Adrenal gland (tissue), 9 donors: ENCODE measurements at regions not wholly inside any gene's neighbourhood (a gene's known extent, or its start where the extent isn't known, plus 50 kb on each side); places are given as distances from the start of the nearest gene placed in this dataset.
"Not testable (repeated sequence)": the region's sequence is repeated elsewhere in the genome, so short reads cannot be mapped to it uniquely, and the experiment has no call there.

ENCODE experiments used
- DNase-seq, 7 donors: peaks; one replicate each; pipeline ENCODE4 v3.0.0-alpha.2; 2019 to 2020
- H3K27ac ChIP-seq, 5 donors: fragments of 200-600 bp; sonication (generic) in 4 of 5; 1 replicate in 3 of 5; 2 replicates in 2 of 5; pipeline versions ENCODE4 v1.5.1 to v1.8.0; 2016 to 2020; ENCODE audit warnings: mild to moderate bottlenecking in 1 of 5
- H3K27me3 ChIP-seq: fragments of 200-600 bp; 2 replicates; pipeline ENCODE4 v1.8.0; 2021
- H3K36me3 ChIP-seq, 2 donors: fragments of 200-600 bp; replicated peaks in 1 of 2; 1 replicate in 1 of 2; 2 replicates in 1 of 2; pipeline versions ENCODE4 v1.5.1 to v1.8.0; 2018 to 2022
- H3K4me1 ChIP-seq, 2 donors: fragments of 200-600 bp; replicated peaks in 1 of 2; 1 replicate in 1 of 2; 2 replicates in 1 of 2; pipeline versions ENCODE4 v1.5.1 to v1.8.0; 2018 to 2021
- H3K4me3 ChIP-seq, 4 donors: fragments of 200-600 bp; sonication (generic) in 3 of 4; one replicate each; pipeline ENCODE4 v1.5.1; 2016 to 2018
- H3K9me3 ChIP-seq, 3 donors: fragments of 200-600 bp; sonication (generic) in 1 of 3; replicated peaks in 1 of 3; 1 replicate in 2 of 3; 2 replicates in 1 of 3; pipeline versions ENCODE4 v1.5.1 to v1.8.0; 2016 to 2021
- POLR2A ChIP-seq, 2 donors: fragments of 450-650 bp; IDR thresholded peaks; one replicate each; pipeline ENCODE4 v1.6.1; 2017; ENCODE audit warnings: antibody characterized with exemption in 2 of 2, mild to moderate bottlenecking in 2 of 2, moderate library complexity in 1 of 2
- WGBS, 4 donors: extraction: QIAGEN DNeasy Blood & Tissue Kit in 2 of 4; methylation state at CpG; one replicate each; pipeline versions ENCODE4 v1.1.5 to v1.1.7; 2013 to 2017; 5-methylcytosine and 5-hydroxymethylcytosine counted together
- intact Hi-C, 2 donors: fragments of 100-400 bp; cut with DNase I; formaldehyde crosslinking; loops; one replicate each; pipeline versions ENCODE4 v1.14.1 to v1.15.0; 2022 to 2023
- TF ChIP-seq, protein P1 (sequence below), 6 experiments: fragments of 450-650 bp in 4 of 6; fragments of 200-600 bp in 2 of 6; sonication (generic) in 1 of 6; IDR thresholded peaks; 1 replicate in 5 of 6; 2 replicates in 1 of 6; pipeline versions ENCODE4 v1.5.1 to v1.8.0; 2016 to 2021; ENCODE audit warnings: antibody characterized with exemption in 6 of 6, mild to moderate bottlenecking in 2 of 6, moderate library complexity in 1 of 6
- donor health status: healthy with polysubstance abuse.
- donor health status: Bipolar disorder and iron deficiency.
- donor health status: DM: yes; HTN: yes; CAD: no.
- donor health status: DM: no; HTN: no; CAD: no.
- donor health status: DM: no; HTN: no; CAD: no.

DNA sequence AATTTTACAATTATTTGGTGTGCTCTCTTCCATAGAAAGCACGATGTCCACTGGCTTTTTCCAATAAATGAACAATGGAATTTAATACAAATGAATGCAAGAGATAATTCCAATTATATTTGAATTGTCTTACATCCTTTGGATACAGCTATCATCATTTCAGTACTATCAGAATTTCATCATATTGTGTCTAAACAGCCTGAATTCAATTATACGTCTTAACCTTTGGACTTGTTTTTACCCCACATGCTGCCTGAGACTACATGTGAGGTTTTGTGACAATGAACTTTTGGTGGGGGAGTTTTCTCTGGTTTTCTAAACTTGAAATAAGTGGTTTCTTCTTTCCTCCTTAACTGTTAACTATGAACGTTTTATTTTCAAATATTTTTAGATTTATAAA, 1176.0 kb downstream of the EPHA7 start:
- TF ChIP-seq POLR2A (IDR thresholded peaks at IDR 0.05) = no peak
- TF ChIP-seq, protein P1, sequence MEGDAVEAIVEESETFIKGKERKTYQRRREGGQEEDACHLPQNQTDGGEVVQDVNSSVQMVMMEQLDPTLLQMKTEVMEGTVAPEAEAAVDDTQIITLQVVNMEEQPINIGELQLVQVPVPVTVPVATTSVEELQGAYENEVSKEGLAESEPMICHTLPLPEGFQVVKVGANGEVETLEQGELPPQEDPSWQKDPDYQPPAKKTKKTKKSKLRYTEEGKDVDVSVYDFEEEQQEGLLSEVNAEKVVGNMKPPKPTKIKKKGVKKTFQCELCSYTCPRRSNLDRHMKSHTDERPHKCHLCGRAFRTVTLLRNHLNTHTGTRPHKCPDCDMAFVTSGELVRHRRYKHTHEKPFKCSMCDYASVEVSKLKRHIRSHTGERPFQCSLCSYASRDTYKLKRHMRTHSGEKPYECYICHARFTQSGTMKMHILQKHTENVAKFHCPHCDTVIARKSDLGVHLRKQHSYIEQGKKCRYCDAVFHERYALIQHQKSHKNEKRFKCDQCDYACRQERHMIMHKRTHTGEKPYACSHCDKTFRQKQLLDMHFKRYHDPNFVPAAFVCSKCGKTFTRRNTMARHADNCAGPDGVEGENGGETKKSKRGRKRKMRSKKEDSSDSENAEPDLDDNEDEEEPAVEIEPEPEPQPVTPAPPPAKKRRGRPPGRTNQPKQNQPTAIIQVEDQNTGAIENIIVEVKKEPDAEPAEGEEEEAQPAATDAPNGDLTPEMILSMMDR (IDR thresholded peaks at IDR 0.05) = no peak
- 56 to 67% (median 62%) methylated on average over 3 of the region's 3 CpGs for WGBS, 4 donors
- Histone ChIP-seq H3K4me3 (no peak overlapping the region), H3K9me3 (no peaks in the 10 kb centered on the region), H3K27me3 (no peaks in the 10 kb centered on the region), H3K27ac (no peak overlapping the region), H3K36me3 (no peaks in the 10 kb centered on the region), H3K4me1 (no peaks in the 10 kb centered on the region)
- intact Hi-C loops = no loop called here
- no peak for DNase-seq

DNA sequence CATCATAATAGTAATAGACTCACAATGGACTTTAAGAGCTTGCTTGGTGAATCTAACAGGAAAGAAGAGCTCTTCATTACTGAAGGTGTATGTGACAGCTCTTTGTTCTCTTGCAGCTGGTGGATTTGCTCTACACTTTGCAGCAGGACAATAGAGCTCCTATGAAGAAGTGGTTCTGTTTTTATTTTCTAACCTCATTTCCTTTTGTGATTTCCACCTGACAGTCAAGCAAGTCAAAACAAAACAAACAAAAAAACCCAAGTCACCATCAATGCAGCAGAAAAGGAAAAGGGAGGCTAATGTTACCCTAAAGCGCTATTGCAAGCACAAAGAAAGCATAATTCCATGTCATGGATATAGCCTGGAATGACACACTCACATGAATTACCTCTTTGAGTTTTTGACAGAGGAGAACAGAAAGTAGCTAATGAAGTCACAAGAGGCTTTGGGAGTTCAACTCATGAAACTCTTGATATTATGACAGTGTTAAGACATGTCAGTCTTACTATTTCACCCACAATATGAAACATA, 1188.1 kb downstream of the EPHA7 start:
- H3K27ac ChIP-seq = no peak overlapping the region
- H3K9me3 ChIP-seq = no peaks in the 10 kb centered on the region
- H3K36me3 ChIP-seq = no peaks in the 10 kb centered on the region
- TF ChIP-seq POLR2A (IDR thresholded peaks at IDR 0.05) = no peak
- TF ChIP-seq, protein P1 (IDR thresholded peaks at IDR 0.05) = no peak
- WGBS, 4 donors = 58 to 78% (median 71%) methylated on average over 1 of the region's 1 CpG
- intact Hi-C loops = no loop called here
- H3K4me1 ChIP-seq = no peaks in the 10 kb centered on the region
- DNase-seq = no peak
- H3K27me3 ChIP-seq = no peaks in the 10 kb centered on the region
- H3K4me3 ChIP-seq = no peak overlapping the region

DNA sequence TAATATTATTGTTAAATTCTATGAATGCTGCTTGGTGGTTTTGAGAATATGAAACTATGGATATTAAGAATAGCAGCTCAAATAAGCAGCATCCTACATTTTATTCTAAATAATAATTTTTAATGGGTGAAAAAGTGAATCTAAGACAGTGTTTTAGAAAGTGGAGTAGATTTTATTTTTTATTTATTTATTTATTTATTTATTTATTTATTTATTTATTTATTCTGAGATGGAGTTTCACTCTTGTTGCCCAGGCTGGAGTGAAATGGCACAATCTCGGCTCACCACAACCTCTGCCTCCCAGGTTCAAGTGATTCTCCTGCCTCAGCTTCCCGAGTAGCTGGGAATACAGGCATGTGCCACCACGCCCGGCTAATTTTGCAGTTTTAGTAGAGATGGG, 1199.4 kb downstream of the EPHA7 start:
- H3K27me3 ChIP-seq, H3K4me1 ChIP-seq, H3K36me3 ChIP-seq, DNase-seq, intact Hi-C loops, H3K9me3 ChIP-seq, H3K27ac ChIP-seq, H3K4me3 ChIP-seq: not testable (repeated sequence)
- WGBS, 4 donors = 88 to 95% (median 91%) methylated on average over 4 of the region's 4 CpGs

DNA sequence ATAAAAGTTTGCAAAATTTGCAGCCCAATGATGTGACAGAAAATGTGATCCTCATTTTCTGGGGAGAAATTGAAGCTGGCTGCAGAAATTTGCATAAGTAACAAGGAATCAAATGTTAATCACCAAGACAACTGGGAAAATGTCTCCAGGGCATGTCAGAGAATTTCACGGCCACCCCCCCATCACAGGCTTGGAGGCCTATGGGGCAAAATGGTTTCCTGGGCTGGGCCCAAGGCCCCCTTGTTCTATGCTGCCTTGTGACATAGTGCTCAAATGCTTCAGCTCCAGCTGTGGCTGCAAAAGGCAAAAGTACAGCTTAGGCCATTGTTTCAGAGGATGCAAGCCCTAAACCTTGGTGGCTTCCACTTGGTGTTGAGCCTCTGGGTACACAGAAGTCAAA, 1202.6 kb downstream of the EPHA7 start:
- no peaks in the 10 kb centered on the region for H3K9me3 ChIP-seq
- no peak for DNase-seq
- TF ChIP-seq, protein P1 (IDR thresholded peaks at IDR 0.05) = no peak
- no peak for TF ChIP-seq POLR2A (IDR thresholded peaks at IDR 0.05)

DNA sequence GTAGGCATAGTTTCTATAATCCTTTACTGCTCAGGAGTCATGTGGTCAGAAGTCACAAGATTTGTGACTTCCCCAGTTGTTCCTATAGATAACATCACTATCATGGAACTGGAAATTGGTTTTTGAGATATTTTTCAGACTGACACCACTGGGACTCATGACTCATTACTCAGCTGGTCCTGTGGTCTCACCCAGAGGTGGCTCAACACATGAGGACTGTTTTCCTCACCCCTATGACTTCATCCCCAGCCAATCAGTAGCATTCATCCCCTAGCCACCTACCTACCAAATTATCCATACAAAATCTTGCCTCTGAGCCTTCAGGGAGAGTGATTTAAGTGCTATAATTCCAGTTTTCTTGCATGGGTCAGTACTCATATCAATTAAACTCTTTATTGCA, 1217.7 kb downstream of the EPHA7 start:
- no peak overlapping the region for H3K4me3 ChIP-seq
- no peaks in the 10 kb centered on the region for H3K4me1 ChIP-seq
- no peak for DNase-seq
- H3K27ac ChIP-seq = no peak overlapping the region
- H3K36me3 ChIP-seq = no peaks in the 10 kb centered on the region
- TF ChIP-seq POLR2A (IDR thresholded peaks at IDR 0.05) = no peak
- TF ChIP-seq, protein P1 (IDR thresholded peaks at IDR 0.05) = no peak
- H3K27me3 ChIP-seq = no peaks in the 10 kb centered on the region
- H3K9me3 ChIP-seq = no peaks in the 10 kb centered on the region
- intact Hi-C loops = no loop called here

More for the DNA sequence above, 1202.6 kb downstream of the EPHA7 start:
- no peaks in the 10 kb centered on the region for H3K27me3 ChIP-seq
- WGBS, 4 donors = 63 to 90% (median 74%) methylated on average over 1 of the region's 1 CpG
- no peak overlapping the region for H3K27ac ChIP-seq
- H3K36me3 ChIP-seq = no peaks in the 10 kb centered on the region
- H3K4me1 ChIP-seq = no peaks in the 10 kb centered on the region
- no peak overlapping the region for H3K4me3 ChIP-seq
- intact Hi-C loops = no loop called here
